ENCODE measurements at regions not wholly inside any gene's neighbourhood (a gene's known extent, or its start where the extent isn't known, plus 50 kb on each side); places are given as distances from the start of the nearest gene placed in this dataset.
A peak's percentile ranks its signal among the peaks of the same experiment; 100 is the strongest.

GRCh38 chr1:199333180-199333579 is 694.3 kb upstream of the NR5A2 start:
- Histone ChIP-seq H3K4me1 (no peaks in the 10 kb centered on the region), H3K27me3 (no peaks in the 10 kb centered on the region), H3K4me3 (no peak overlapping the region), H3K36me3 (no peaks in the 10 kb centered on the region), H3K9me3 (no peaks in the 10 kb centered on the region), H3K27ac (no peak overlapping the region)
- TF ChIP-seq CTCF (IDR thresholded peaks at IDR 0.05): no peak
- no peak for DNase-seq
- no peak for ATAC-seq
- intact Hi-C loops (cut with DNase I): no loop called here
- 91 to 96% methylated on average over 3 of the region's 3 CpGs for WGBS, 2 donors
- FAIRE-seq: no peak

- Histone ChIP-seq H3K9me3 (no peaks in the 10 kb centered on the region), H3K36me3 (no peaks in the 10 kb centered on the region), H3K27me3 (no peaks in the 10 kb centered on the region), H3K4me1 (no peaks in the 10 kb centered on the region), H3K4me3 (no peak overlapping the region), H3K27ac (no peak overlapping the region)
- WGBS, 2 donors: 55 to 70% methylated on average over 1 of the region's 1 CpG
- DNase-seq: no peak
- FAIRE-seq: no peak
- intact Hi-C loops (cut with DNase I): no loop called here
- ATAC-seq: no peak
- TF ChIP-seq CTCF (IDR thresholded peaks at IDR 0.05): no peak
Observed at GRCh38 chr1:199335496-199335895, 692.0 kb upstream of the NR5A2 start.

- no peak overlapping the region for H3K4me3 ChIP-seq
- no peak overlapping the region for H3K27ac ChIP-seq
- TF ChIP-seq CTCF (IDR thresholded peaks at IDR 0.05): no peak
- H3K4me1 ChIP-seq: no peaks in the 10 kb centered on the region
- H3K27me3 ChIP-seq: no peaks in the 10 kb centered on the region
- ATAC-seq (no peak), DNase-seq (peak in 1 of 6 donors; percentile 25), FAIRE-seq (no peak)
- no peaks in the 10 kb centered on the region for H3K36me3 ChIP-seq
- intact Hi-C loops (cut with DNase I): no loop called here
- H3K9me3 ChIP-seq: no peaks in the 10 kb centered on the region
- 92 to 100% methylated on average over 4 of the region's 4 CpGs for WGBS, 2 donors
Observed at GRCh38 chr1:199336745-199337640, 690.5 kb upstream of the NR5A2 start.

- DNase-seq: no peak
- Histone ChIP-seq H3K36me3 (no peaks in the 10 kb centered on the region), H3K4me3 (no peak overlapping the region), H3K4me1 (no peaks in the 10 kb centered on the region), H3K27me3 (no peaks in the 10 kb centered on the region), H3K9me3 (no peaks in the 10 kb centered on the region), H3K27ac (no peak overlapping the region)
- 69 to 70% methylated on average over 1 of the region's 1 CpG for WGBS, 2 donors
- no peak for TF ChIP-seq CTCF (IDR thresholded peaks at IDR 0.05)
- FAIRE-seq: no peak
- intact Hi-C loops (cut with DNase I): no loop called here
- ATAC-seq: no peak
Observed at GRCh38 chr1:199338760-199339159, 688.8 kb upstream of the NR5A2 start.

- Histone ChIP-seq H3K36me3 (no peaks in the 10 kb centered on the region), H3K4me1 (peaks cover 0 to 4% (median 0%) of the 10 kb centered on the region in 3 donors), H3K4me3 (no peak overlapping the region), H3K27me3 (no peaks in the 10 kb centered on the region), H3K27ac (no peak overlapping the region), H3K9me3 (no peaks in the 10 kb centered on the region)
- no peak for FAIRE-seq
- TF ChIP-seq CTCF (IDR thresholded peaks at IDR 0.05): no peak
- intact Hi-C loops (cut with DNase I): no loop called here
- WGBS, 2 donors: 71 to 72% methylated on average over 5 of the region's 5 CpGs
- DNase-seq: no peak
- ATAC-seq: no peak
Observed at GRCh38 chr1:199352351-199352750, 675.2 kb upstream of the NR5A2 start.
